ENCODE measurements at regions not wholly inside any gene's neighbourhood (a gene's known extent, or its start where the extent isn't known, plus 50 kb on each side); places are given as distances from the start of the nearest gene placed in this dataset.

- 51 to 81% methylated on average over 1 of the region's 1 CpG for WGBS, 2 donors
- no peak for ATAC-seq (ENCODE audit: insufficient read depth, low FRiP score)
- H3K4me3 ChIP-seq, result no peak overlapping the region
- no peaks in the 10 kb centered on the region for H3K27me3 ChIP-seq (ENCODE audit: control insufficient read depth in 3 of 3, insufficient read depth in 3 of 3, low read length in 2 of 3)
- no peaks in the 10 kb centered on the region for H3K9me3 ChIP-seq (ENCODE audit: control insufficient read depth in 4 of 4, insufficient read depth in 3 of 4, low read length in 3 of 4)
- DNase-seq, result no peak
- TF ChIP-seq, protein P1, sequence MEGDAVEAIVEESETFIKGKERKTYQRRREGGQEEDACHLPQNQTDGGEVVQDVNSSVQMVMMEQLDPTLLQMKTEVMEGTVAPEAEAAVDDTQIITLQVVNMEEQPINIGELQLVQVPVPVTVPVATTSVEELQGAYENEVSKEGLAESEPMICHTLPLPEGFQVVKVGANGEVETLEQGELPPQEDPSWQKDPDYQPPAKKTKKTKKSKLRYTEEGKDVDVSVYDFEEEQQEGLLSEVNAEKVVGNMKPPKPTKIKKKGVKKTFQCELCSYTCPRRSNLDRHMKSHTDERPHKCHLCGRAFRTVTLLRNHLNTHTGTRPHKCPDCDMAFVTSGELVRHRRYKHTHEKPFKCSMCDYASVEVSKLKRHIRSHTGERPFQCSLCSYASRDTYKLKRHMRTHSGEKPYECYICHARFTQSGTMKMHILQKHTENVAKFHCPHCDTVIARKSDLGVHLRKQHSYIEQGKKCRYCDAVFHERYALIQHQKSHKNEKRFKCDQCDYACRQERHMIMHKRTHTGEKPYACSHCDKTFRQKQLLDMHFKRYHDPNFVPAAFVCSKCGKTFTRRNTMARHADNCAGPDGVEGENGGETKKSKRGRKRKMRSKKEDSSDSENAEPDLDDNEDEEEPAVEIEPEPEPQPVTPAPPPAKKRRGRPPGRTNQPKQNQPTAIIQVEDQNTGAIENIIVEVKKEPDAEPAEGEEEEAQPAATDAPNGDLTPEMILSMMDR (IDR thresholded peaks at IDR 0.05; ENCODE audit: control extremely low read depth, extremely low read depth), result no peak
- no peak overlapping the region for H3K9ac ChIP-seq (ENCODE audit: insufficient read depth in 1 of 2, low read length in 2 of 2)
- no peak overlapping the region for H3K27ac ChIP-seq (ENCODE audit: low read depth in 1 of 2, low read length in 1 of 2)
- H3K36me3 ChIP-seq (ENCODE audit: control insufficient read depth in 4 of 4, insufficient read depth in 4 of 4, low read length in 4 of 4), result no peaks in the 10 kb centered on the region
- peaks cover 0 to 6% (median 3%) of the 10 kb centered on the region in 5 donors for H3K4me1 ChIP-seq (ENCODE audit: control insufficient read depth in 5 of 5, insufficient read depth in 5 of 5, low read length in 5 of 5)
These were observed 60.9 kb upstream of the SLC4A7 start for GRCh38 chr3:27545061-27545460.

GRCh38 chr3:27544372-27544865 lies 60.2 kb upstream of the SLC4A7 start:
- Histone ChIP-seq H3K27me3 (ENCODE audit: control insufficient read depth in 3 of 3, insufficient read depth in 3 of 3, low read length in 2 of 3) (no peaks in the 10 kb centered on the region), H3K4me1 (ENCODE audit: control insufficient read depth in 5 of 5, insufficient read depth in 5 of 5, low read length in 5 of 5) (peaks cover 0 to 6% (median 3%) of the 10 kb centered on the region in 5 donors), H3K36me3 (ENCODE audit: control insufficient read depth in 4 of 4, insufficient read depth in 4 of 4, low read length in 4 of 4) (no peaks in the 10 kb centered on the region), H3K9ac (ENCODE audit: insufficient read depth in 1 of 2, low read length in 2 of 2) (no peak overlapping the region), H3K27ac (ENCODE audit: low read depth in 1 of 2, low read length in 1 of 2) (no peak overlapping the region), H3K9me3 (ENCODE audit: control insufficient read depth in 4 of 4, insufficient read depth in 3 of 4, low read length in 3 of 4) (no peaks in the 10 kb centered on the region), H3K4me3 (no peak overlapping the region)
- ATAC-seq (ENCODE audit: insufficient read depth, low FRiP score) (peak; percentile 44), DNase-seq (peak in 2 of 3 donors; percentile 42 to 65)
- TF ChIP-seq, protein P1 (IDR thresholded peaks at IDR 0.05; ENCODE audit: control extremely low read depth, extremely low read depth), result no peak
- WGBS, 2 donors, result 48 to 66% methylated on average over 3 of the region's 3 CpGs

DNA sequence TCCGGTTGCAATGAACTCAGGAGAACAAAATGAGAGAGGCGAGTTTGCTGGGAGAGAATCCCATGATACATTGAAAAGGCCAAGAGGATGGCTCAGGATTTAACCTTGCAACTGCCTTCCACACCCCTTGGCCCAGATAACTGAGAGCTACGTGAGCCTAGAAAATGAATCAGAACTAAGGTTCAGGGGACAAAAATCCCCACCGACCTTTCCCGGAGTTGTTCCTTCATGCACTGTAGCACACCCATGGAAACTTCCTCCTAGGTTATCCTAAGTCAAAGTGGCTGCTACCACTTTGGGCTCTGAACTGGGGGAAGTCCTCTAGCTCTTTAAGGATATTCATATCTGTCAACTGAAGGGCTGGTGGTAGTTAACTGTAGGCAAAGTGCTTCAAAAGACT lies 58.3 kb upstream of the SLC4A7 start:
- Histone ChIP-seq H3K9ac (ENCODE audit: insufficient read depth in 1 of 2, low read length in 2 of 2) (no peak overlapping the region), H3K9me3 (ENCODE audit: control insufficient read depth in 4 of 4, insufficient read depth in 3 of 4, low read length in 3 of 4) (no peaks in the 10 kb centered on the region), H3K4me3 (no peak overlapping the region), H3K4me1 (ENCODE audit: control insufficient read depth in 5 of 5, insufficient read depth in 5 of 5, low read length in 5 of 5) (peaks cover 0 to 6% (median 3%) of the 10 kb centered on the region in 5 donors), H3K27ac (ENCODE audit: low read depth in 1 of 2, low read length in 1 of 2) (no peak overlapping the region), H3K36me3 (ENCODE audit: control insufficient read depth in 4 of 4, insufficient read depth in 4 of 4, low read length in 4 of 4) (no peaks in the 10 kb centered on the region), H3K27me3 (ENCODE audit: control insufficient read depth in 3 of 3, insufficient read depth in 3 of 3, low read length in 2 of 3) (no peaks in the 10 kb centered on the region)
- DNase-seq (no peak), ATAC-seq (ENCODE audit: insufficient read depth, low FRiP score) (no peak)
- 76 to 87% methylated on average over 5 of the region's 5 CpGs for WGBS, 2 donors
- TF ChIP-seq, protein P1 (IDR thresholded peaks at IDR 0.05; ENCODE audit: control extremely low read depth, extremely low read depth), result no peak

GRCh38 chr3:27540231-27540630 lies 56.0 kb upstream of the SLC4A7 start:
- H3K27me3 ChIP-seq (ENCODE audit: control insufficient read depth in 3 of 3, insufficient read depth in 3 of 3, low read length in 2 of 3), result no peaks in the 10 kb centered on the region
- WGBS, 2 donors, result 79 to 89% methylated on average over 7 of the region's 7 CpGs
- no peak for ATAC-seq (ENCODE audit: insufficient read depth, low FRiP score)

More at GRCh38 chr3:27540231-27540630, 56.0 kb upstream of the SLC4A7 start:
- H3K9me3 ChIP-seq (ENCODE audit: control insufficient read depth in 4 of 4, insufficient read depth in 3 of 4, low read length in 3 of 4), result no peaks in the 10 kb centered on the region
- H3K4me1 ChIP-seq (ENCODE audit: control insufficient read depth in 5 of 5, insufficient read depth in 5 of 5, low read length in 5 of 5), result peaks cover 0 to 6% (median 3%) of the 10 kb centered on the region in 5 donors
- H3K9ac ChIP-seq (ENCODE audit: insufficient read depth in 1 of 2, low read length in 2 of 2), result no peak overlapping the region
- no peaks in the 10 kb centered on the region for H3K36me3 ChIP-seq (ENCODE audit: control insufficient read depth in 4 of 4, insufficient read depth in 4 of 4, low read length in 4 of 4)
- H3K4me3 ChIP-seq, result no peak overlapping the region
- TF ChIP-seq, protein P1 (IDR thresholded peaks at IDR 0.05; ENCODE audit: control extremely low read depth, extremely low read depth), result no peak
- H3K27ac ChIP-seq (ENCODE audit: low read depth in 1 of 2, low read length in 1 of 2), result no peak overlapping the region
- no peak for DNase-seq
